Endometrial microvascular endothelial cells (primary cell): ENCODE measurements at regions not wholly inside any gene's neighbourhood (a gene's known extent, or its start where the extent isn't known, plus 50 kb on each side); places are given as distances from the start of the nearest gene placed in this dataset.

Experiments
- in situ Hi-C: cut with HindIII; loops from 2 replicates; pipeline ENCODE4 v1.10.0; 2017; ENCODE audit warnings: low sequenced_read_pairs, low pct_unique_long_range_greater_than_20kb; ENCODE audit errors: inconsistent ontology term

DNA sequence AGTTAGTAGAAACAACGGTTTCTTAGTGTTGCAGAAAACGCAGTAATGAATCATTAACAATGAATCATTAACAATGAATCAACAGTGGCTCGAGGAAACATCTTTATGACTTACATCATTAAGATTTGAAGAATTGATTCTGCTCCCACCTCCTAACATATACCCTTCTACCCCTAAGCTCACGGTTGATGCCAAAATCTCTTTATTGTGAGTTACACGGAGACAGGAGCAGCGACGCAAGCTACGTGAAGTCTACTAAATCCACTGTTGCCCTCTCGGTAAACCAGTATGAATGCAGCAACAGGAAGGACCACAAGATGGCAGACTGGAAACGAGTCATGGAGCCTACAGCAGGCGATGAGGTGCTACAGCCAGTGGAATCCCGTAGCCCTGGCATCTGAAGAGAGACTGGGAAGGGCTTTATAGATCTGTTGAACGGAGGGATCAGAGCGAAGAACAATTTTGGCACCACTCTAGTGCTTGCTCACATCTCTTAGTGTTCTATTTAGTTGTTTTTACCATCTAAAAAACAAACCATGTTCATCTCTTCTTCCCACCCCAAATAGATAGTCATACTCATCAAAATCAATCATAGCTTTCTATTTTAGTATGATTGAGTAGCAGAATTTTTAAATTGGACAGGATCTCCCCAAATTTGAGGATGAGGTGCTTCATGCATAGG lies 332.7 kb downstream of the DUSP6 start:
- in situ Hi-C loops, result no loop called here

DNA sequence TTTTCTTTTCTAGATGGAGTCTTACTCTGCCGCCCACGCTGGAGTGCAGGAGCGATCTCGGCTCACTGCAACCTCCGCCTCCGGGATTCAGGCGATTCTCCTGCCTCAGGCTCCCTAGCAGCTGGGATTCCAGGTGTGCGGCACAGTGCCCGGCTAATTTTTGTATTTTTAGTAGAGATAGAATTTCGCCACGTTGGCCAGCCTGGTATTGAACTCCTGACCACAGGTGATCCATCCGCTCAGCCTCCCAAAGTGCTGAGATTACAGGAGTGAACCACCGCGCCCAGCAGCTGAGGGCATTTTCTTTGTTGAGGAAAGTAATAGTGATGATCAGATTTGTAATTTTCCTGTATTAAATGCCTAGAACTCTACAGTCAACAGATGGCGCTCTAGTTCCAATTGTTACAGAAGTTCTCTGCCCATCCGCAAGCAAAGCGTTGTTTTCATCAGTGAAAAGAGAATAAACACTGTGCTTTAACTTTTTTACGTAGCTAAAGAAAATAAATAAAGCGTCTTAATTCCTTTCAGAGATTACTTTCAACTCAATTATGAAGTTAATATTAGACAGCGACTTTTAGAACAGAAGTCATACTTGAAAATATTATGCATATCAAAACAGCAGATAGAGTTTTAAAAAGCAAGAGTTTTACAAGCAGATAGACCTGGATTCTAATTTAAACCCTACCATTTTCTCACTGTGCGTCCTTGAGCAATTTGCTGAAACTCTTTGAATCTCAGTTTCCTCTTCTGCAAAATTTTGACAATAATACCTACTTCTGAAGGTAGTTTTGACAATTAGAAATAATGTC lies 335.1 kb downstream of the DUSP6 start:
- in situ Hi-C loops, result no loop called here

DNA sequence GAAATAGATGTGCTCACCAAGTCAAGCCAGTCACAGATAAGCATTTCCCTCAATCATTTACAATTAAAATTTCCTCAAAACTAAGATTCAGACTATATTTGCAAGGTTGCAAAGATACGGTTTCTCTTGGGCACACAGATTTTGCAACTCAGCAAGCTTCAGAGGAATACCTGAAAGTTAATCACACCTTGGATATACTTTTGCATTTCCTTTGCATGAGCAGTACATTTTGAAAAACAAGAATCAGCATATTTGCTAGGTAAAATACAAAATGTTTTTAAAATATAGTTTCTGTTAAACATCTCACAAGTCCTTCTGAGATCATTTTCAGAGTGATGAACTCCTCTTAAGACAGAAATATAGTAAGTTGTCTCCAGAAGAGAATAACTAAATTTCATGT lies 336.9 kb downstream of the DUSP6 start:
- in situ Hi-C loops, result no loop called here

DNA sequence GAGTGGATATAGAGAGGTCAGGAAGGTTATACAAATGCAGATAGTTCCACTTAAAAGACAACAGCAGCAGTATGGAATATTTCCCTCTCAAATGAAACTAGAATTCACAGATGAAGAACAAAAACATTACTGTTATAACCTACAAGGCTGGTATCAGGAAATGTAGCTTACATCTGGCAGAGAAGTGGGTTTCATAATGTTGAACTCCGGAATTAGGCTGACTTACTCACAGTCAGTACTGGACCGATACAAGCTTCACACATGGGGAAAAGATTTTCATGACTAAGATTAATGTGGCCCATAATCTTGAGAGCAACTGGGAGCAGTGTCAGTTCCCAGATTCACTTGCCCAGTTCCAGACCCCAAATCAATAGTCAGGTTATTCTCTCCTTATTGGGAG lies 353.9 kb downstream of the DUSP6 start:
- in situ Hi-C loops, result no loop called here

DNA sequence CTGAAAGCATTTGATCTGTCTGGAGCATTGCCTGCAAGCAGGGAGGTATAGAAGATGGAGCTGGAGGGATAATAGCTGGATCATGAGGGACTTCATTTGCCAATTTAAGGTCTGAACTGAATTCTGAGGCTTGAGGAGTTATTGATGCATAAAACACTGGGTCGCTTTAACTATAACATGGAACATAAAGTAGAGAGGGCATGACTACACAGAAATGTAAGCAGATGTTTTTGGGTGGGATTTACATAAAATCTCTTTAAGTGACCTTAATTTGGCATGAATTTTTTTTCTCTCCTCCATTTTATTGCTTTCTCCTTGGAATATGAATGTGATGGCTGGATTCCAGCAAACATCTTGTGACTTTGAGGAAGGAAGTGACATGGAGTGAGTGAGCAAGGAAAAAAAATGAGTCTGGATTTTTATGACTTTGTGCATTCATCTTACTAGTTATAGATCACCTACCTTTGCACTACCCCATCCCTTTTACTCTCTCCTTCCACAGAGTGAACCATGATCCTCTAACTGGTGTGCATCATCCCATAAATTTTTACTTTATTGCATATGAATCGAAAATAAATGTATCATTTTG lies 356.0 kb downstream of the DUSP6 start:
- in situ Hi-C loops, result no loop called here

DNA sequence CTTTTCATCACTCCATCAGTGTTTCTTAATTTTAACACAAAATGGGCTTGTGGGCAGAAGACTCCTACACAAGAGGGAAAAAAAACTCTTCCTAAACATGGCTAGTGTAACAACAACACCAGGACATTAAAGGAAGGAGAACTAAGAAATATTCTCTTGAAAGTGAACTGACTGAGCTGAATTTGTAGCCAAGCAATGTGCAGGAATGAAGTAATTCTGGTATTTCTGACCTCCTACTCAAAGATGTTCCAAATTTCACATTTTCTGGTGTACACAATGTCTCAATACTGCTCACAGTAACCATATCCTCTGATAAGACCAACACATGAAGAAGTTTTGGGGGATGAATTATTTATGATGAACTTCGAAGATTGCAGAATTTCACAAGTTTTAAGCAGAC lies 357.3 kb downstream of the DUSP6 start:
- in situ Hi-C loops, result no loop called here

DNA sequence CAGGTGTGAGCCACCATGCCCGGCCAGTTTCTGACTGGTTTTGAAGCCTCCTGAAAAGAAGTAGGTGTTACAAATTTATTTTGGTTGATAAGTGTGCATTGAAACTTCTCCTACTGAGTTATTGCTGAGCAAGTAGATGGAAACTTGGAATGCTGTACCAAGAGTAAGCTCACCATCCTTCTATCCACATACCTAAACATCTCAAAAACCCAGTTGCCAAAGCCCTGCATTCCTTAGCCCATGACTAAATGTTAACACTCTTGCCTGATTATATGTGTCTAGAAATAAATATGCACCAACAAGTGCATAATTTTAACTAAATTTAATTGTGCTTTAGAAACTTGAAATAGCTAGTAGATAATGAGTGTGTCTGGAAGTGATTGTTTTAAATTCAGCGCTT lies 357.8 kb downstream of the DUSP6 start:
- in situ Hi-C loops, result no loop called here

DNA sequence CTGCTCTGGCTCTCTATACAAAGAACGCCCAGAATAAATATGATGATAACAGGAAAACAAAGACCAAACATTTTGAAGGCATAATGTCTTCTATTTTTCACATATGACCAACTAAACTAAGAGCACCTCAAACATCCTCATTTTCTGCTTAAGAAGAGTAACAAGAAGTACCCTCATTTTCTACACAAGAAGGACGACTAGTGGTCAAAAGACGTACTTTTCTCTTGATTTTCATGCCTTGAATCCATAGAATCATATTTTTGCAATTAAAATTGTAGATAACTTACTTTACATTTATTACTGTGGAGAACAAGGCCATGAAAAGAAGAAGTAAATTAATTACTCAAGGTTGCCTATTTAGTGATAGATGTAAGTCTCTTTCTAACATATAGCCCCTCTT lies 358.6 kb downstream of the DUSP6 start:
- in situ Hi-C loops, result no loop called here

DNA sequence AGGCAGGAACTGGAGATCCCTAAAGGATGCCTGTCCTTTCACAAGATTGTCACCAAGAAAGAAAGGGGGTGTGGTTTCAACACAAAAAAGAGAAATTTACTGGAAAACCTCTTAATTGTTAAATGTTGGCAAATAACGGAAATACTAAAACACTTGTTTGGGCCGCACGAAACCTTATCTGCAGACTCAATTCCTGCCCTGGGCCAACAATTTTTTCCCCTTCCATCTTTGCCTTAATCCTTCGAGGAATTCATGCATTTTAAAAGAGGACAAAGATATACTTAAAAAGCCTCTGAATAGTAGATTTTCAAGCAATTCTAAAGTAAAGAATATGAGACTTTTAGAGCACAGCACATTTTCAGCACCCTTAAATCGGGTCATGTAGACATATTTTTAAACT lies 366.2 kb downstream of the DUSP6 start:
- in situ Hi-C loops, result no loop called here

DNA sequence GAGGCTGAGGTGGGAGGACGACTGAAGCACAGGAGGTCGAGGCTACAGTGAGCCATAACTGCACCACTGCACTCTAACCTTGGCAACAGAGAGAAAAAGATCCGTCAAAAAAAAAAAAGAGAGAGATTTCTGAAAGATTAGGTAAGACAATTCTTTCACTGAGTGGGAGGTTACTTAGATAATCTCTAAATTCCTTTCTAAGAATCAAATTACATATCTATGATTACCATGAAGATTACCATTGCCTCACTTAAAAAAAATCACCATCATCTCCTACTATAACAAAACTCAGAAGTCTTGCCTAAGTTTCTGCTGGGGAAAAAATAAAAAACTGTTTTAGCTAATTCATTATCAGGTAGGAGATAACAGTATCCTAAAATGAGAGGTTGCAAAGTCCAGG lies 366.7 kb downstream of the DUSP6 start:
- in situ Hi-C loops, result no loop called here

DNA sequence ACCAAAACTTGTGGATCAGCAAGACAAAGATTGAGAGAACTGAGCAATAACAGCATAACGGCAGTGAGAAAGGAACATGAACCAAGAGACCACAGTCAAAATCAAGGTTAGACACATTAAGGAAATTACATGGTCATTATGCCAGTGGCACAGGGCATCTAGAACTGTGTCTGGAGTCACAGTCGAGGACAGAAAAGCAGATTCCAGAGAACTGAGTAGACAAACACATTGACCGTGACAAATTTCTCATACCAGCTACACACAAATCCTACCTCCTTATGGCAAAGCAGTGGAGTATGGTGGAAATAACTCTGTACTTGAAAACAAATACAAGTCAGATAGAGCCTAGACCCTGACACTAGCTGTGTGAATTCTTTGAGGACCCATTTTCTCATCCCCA lies 367.3 kb downstream of the DUSP6 start:
- in situ Hi-C loops, result no loop called here

DNA sequence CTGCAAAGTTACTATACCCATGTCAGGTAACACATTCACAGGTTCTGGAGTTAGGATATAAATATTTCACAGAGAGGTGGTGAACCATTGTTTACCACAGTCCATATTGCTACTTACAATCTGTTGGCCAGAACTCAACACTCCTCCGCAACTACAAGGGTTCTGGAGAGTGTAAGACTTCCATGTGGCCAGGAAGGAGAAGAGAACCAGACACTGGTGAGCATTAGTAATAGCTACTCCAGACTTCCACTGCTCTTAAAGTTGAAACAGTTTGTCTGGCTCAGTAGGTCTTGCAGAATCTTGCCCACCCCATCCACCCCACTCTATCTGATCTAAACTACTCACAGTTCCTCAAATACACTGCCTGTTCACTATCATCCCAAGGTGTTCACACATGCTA lies 369.6 kb downstream of the DUSP6 start:
- in situ Hi-C loops, result no loop called here

DNA sequence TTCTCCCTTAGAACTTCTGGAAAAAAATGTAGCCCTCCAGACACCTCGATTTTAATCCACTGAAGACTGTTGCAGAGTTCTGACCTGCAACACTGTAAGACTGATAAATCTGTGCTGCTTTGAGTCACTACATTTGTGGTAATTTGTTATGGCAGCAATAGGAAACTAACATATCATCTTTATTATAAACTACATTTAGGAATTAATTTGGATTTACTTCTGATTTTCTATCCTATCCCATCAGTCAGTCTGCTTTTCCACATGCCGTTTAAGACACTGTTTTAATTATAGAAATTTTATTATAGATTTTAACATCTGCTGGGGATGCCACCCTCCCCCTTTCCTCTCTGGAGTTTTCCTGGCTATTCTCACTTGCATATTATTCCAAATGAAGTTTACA lies 375.2 kb downstream of the DUSP6 start:
- in situ Hi-C loops, result no loop called here

DNA sequence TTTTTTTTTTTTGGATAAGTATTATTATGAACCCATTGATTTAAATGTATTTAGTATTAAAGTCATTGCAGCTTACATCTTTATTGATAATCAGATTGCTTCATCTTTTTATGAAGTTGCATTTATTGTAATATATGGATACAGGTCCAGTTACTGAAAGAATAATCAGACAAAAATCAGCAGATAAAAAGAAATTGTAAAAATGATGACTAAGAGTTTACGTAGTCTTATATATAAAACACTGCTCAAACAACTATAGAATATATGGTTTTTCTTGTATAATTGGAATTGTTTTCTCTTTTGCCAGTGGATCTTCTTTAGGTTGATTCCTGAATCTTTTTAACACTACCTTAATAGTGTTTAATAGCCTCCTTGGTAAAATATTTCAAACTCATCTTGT lies 378.3 kb downstream of the DUSP6 start:
- in situ Hi-C loops, result no loop called here

DNA sequence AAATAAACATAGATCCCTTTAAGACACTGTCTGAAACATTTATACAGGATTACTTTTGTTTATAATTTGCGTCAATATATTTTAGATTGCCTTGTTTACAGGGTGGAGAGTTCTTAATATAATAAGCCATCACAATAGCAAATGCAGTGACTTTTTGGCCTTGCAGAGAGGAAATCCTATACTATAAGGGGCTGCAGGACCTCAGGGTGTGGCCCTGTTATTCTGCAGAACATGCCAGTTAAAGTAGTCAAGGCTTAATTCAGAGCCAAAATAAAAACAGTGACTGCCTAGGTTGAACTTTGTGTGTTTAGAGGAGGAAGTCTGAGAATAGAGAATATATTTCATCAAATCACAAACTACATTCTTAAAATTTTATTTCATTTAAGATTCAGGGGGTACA lies 381.6 kb downstream of the DUSP6 start:
- in situ Hi-C loops, result no loop called here

DNA sequence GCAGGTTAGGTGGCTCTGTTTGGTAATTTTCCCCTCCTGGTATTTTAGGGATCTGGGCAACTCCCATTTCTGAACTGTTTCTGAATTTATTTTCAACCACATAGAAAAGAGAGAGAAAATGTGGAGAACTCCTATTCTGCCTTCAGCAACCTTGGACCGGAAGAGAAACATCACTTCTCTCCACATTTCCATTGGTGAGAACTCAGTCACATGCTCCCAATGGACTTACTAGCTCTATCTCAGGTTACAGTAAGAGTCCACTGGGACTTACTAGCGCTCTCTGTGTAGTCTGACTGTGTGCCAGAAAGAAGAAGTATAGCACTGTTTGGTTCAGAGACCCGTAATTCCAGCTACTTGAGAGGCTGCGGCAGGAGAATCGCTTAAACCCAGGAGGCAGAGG lies 383.2 kb downstream of the DUSP6 start:
- in situ Hi-C loops, result no loop called here

DNA sequence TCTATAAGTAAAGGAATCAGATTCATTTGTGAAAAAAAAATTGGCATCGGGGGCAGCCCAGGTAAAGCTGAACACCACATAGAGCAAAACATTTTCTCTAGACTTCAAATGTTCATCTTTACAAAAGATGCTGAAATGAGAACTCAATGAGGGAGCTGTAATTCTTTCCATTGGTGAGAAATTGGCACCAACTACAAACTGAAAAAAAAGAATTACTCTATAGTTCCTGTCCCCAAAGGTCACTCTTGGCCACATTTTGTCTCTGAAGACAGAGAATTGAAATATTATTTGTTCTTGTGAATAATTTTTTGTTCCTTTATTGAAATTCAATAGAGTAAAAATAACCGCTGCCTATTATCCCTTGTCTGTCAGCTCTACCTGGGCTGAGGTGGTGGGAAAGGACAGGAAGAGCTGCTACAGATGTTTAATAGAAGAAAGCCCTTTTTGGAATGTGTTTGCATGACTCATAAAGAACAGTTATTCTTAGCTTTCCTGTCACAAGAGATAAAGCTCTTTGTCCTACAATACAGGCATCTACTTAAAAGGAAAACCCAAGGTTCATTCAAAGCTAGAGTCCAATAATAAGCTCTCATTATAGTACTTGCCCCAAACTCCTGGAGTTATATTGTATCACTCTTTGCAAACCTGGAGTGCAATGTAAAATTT lies 380.1 kb upstream of the KITLG start:
- in situ Hi-C loops, result no loop called here

DNA sequence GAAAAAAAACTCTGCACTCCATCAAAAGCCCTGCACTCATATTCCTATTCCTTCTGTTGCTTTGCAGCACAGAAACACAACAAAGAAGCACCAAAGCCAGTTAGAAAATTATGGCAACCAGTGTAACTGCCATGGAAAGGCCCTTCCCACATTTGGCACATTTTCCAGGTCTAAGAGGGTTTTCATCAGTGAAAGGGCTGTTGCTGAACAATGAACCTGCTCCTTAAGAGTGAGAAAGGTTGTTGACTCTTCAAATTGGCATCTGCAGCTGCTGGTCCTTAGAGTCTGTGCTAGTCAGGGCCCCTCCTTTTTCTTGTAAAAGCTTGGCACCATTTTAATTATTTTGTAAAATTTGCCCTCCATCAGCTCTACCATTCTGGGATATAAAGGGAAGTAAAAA lies 378.7 kb upstream of the KITLG start:
- in situ Hi-C loops, result no loop called here

DNA sequence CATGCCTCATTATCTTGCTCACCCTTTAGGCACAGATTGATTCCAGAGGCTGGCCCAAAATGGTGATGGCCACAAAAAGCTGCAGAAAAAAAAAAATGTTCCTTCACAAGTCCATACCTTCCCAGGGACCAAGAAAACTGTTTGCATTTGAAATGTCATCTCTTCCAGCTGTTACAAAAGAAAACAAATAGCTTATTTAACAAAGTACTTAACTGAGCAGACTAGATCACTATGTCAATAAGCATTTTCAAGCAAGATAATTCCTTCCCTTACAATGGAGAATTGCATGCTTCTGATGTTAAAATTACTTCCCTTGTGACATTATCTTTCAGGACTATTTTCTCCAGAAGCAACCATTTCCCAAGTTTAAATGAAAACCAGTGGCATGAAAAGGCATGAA lies 377.9 kb upstream of the KITLG start:
- in situ Hi-C loops, result no loop called here

DNA sequence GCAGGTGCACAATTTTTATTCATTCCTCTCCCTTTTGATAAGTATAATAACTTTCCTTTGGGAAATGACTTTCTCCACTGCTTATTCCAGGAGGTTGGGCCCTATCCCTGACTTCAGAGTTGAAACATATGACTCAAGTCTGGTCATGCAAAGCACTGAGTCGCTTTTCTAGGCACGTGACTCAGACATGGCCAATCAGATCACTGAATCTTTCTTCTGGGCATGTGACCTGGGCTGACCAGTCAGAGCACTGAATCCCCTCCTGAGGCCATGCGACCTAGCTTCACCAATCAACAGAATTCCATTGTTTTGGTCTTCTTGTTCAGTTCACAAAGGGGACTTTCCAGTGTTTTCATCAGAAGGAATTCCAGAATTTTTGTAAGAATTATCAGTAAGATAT lies 377.1 kb upstream of the KITLG start:
- in situ Hi-C loops, result no loop called here
